ENCODE measurements at regions not wholly inside any gene's neighbourhood (a gene's known extent, or its start where the extent isn't known, plus 50 kb on each side); places are given as distances from the start of the nearest gene placed in this dataset.

- no peak overlapping the region for H3K4me3 ChIP-seq (ENCODE audit: low read depth, low read length)
- DNase-seq, result no peak
- no peak for TF ChIP-seq CTCF (IDR thresholded peaks at IDR 0.05; ENCODE audit: low read depth, low read length)
Observed at GRCh38 chr4:170748975-170749374, 659.2 kb upstream of the AADAT start.

GRCh38 chr4:170743633-170744032 is 653.9 kb upstream of the AADAT start:
- H3K4me3 ChIP-seq (ENCODE audit: low read depth, low read length), result no peak overlapping the region
- no peaks in the 10 kb centered on the region for H3K27me3 ChIP-seq
- no peak for DNase-seq
- no peaks in the 10 kb centered on the region for H3K4me1 ChIP-seq
- no peak for TF ChIP-seq CTCF (IDR thresholded peaks at IDR 0.05; ENCODE audit: low read depth, low read length)
- H3K36me3 ChIP-seq, result no peaks in the 10 kb centered on the region
- H3K9me3 ChIP-seq, result no peaks in the 10 kb centered on the region

More at GRCh38 chr4:170748975-170749374, 659.2 kb upstream of the AADAT start:
- no peaks in the 10 kb centered on the region for H3K36me3 ChIP-seq
- H3K27me3 ChIP-seq, result no peaks in the 10 kb centered on the region
- no peaks in the 10 kb centered on the region for H3K4me1 ChIP-seq
- H3K9me3 ChIP-seq, result no peaks in the 10 kb centered on the region

DNA sequence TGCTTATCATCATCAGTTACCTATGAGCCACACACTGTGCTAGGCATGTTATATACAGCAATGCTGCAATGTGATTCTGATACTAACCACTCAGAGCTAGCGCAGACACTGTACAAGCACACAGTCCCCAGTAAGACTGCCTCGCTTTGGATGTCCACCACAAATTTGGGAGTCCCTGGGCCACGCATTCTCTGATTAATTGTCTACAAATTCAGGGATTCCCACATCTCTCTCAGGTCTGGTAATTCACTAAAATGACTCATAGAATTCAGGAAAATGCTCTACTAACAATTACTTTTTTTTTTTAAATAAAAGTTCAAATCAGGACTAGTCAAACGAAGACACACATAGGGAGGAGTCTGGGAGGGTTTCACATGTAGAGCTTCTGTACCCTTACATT is 652.1 kb upstream of the AADAT start:
- DNase-seq, result no peak
- H3K4me3 ChIP-seq (ENCODE audit: low read depth, low read length), result no peak overlapping the region
- H3K4me1 ChIP-seq, result no peaks in the 10 kb centered on the region
- no peak for TF ChIP-seq CTCF (IDR thresholded peaks at IDR 0.05; ENCODE audit: low read depth, low read length)
- H3K9me3 ChIP-seq, result no peaks in the 10 kb centered on the region
- H3K36me3 ChIP-seq, result no peaks in the 10 kb centered on the region
- H3K27me3 ChIP-seq, result no peaks in the 10 kb centered on the region

GRCh38 chr4:170736710-170737109 is 647.0 kb upstream of the AADAT start:
- Histone ChIP-seq H3K4me1 (no peaks in the 10 kb centered on the region), H3K27me3 (no peaks in the 10 kb centered on the region), H3K36me3 (no peaks in the 10 kb centered on the region), H3K4me3 (ENCODE audit: low read depth, low read length) (no peak overlapping the region), H3K9me3 (no peaks in the 10 kb centered on the region)
- DNase-seq, result no peak
- TF ChIP-seq CTCF (IDR thresholded peaks at IDR 0.05; ENCODE audit: low read depth, low read length), result no peak

DNA sequence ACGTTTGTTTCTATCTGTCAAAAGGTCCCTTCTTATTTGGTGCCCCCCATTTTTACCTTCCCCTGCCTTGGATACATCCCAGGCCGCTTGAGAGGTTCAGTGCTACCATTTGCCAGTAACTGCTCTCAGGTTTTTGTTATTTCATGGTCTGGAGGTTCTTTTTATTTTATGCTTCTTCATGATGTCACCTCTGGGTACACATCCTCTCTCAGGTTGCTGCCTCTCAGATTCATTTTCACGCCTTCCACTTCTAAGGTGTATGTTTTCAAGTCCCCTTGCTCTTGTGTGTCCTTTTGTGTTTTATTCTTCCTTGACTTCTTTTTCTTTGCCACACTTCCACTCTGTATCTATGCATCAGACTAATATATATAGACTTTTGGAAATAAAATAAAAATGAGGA is 640.1 kb upstream of the AADAT start:
- Histone ChIP-seq H3K36me3 (no peaks in the 10 kb centered on the region), H3K9me3 (no peaks in the 10 kb centered on the region), H3K4me3 (ENCODE audit: low read depth, low read length) (no peak overlapping the region), H3K27me3 (no peaks in the 10 kb centered on the region), H3K4me1 (no peaks in the 10 kb centered on the region)
- no peak for DNase-seq
- TF ChIP-seq CTCF (IDR thresholded peaks at IDR 0.05; ENCODE audit: low read depth, low read length), result no peak

GRCh38 chr4:170729236-170729635 is 639.5 kb upstream of the AADAT start:
- Histone ChIP-seq H3K27me3 (no peaks in the 10 kb centered on the region), H3K4me3 (ENCODE audit: low read depth, low read length) (no peak overlapping the region), H3K36me3 (no peaks in the 10 kb centered on the region), H3K9me3 (no peaks in the 10 kb centered on the region), H3K4me1 (no peaks in the 10 kb centered on the region)
- no peak for DNase-seq
- TF ChIP-seq CTCF (IDR thresholded peaks at IDR 0.05; ENCODE audit: low read depth, low read length), result no peak
